ENCODE measurements at regions not wholly inside any gene's neighbourhood (a gene's known extent, or its start where the extent isn't known, plus 50 kb on each side); places are given as distances from the start of the nearest gene placed in this dataset.

- intact Hi-C loops (cut with DNase I; ENCODE audit: low total_unique reads) = no loop called here
- no peak overlapping the region for H3K4me3 ChIP-seq
- no peaks in the 10 kb centered on the region for H3K4me1 ChIP-seq
- WGBS, 5 donors = 45 to 61% (median 50%) methylated on average over 2 of the region's 2 CpGs
- H3K9me3 ChIP-seq = no peaks in the 10 kb centered on the region
- DNase-seq = no peak
- TF ChIP-seq EP300 (IDR thresholded peaks at IDR 0.05) (no peak), POLR2AphosphoS5 (IDR thresholded peaks at IDR 0.05) (no peak), POLR2A (IDR thresholded peaks at IDR 0.05) (no peak), CTCF (IDR thresholded peaks at IDR 0.05) (no peak)
- no peaks in the 10 kb centered on the region for H3K36me3 ChIP-seq
- H3K27ac ChIP-seq = no peak overlapping the region
- no peaks in the 10 kb centered on the region for H3K27me3 ChIP-seq
These were observed 267.6 kb downstream of the FAM170A start for GRCh38 chr5:119896826-119897536.

GRCh38 chr5:119897537-119898370 is 268.4 kb downstream of the FAM170A start:
- H3K4me3 ChIP-seq = no peak overlapping the region
- no peaks in the 10 kb centered on the region for H3K27me3 ChIP-seq
- intact Hi-C loops (cut with DNase I; ENCODE audit: low total_unique reads) = no loop called here
- H3K36me3 ChIP-seq = no peaks in the 10 kb centered on the region
- H3K9me3 ChIP-seq = no peaks in the 10 kb centered on the region
- WGBS, 5 donors = 66 to 79% (median 76%) methylated on average over 6 of the region's 6 CpGs
- TF ChIP-seq POLR2A (IDR thresholded peaks at IDR 0.05) (no peak), POLR2AphosphoS5 (IDR thresholded peaks at IDR 0.05) (no peak), EP300 (IDR thresholded peaks at IDR 0.05) (no peak), CTCF (IDR thresholded peaks at IDR 0.05) (no peak)
- H3K4me1 ChIP-seq = no peaks in the 10 kb centered on the region
- H3K27ac ChIP-seq = no peak overlapping the region
- DNase-seq = no peak

GRCh38 chr5:119899981-119900380 is 270.6 kb downstream of the FAM170A start:
- Histone ChIP-seq H3K27me3 (no peaks in the 10 kb centered on the region), H3K9me3 (no peaks in the 10 kb centered on the region), H3K4me1 (no peaks in the 10 kb centered on the region), H3K36me3 (no peaks in the 10 kb centered on the region), H3K4me3 (no peak overlapping the region), H3K27ac (no peak overlapping the region)
- no peak for DNase-seq
- no peak for TF ChIP-seq CTCF (IDR thresholded peaks at IDR 0.05)
- no peak for TF ChIP-seq POLR2AphosphoS5 (IDR thresholded peaks at IDR 0.05)
- intact Hi-C loops (cut with DNase I; ENCODE audit: low total_unique reads) = no loop called here
- WGBS, 5 donors = 43 to 74% (median 64%) methylated on average over 2 of the region's 2 CpGs

GRCh38 chr5:119902593-119902992 is 273.2 kb downstream of the FAM170A start:
- Histone ChIP-seq H3K36me3 (no peaks in the 10 kb centered on the region), H3K4me3 (no peak overlapping the region), H3K9me3 (peaks cover 0 to 8% (median 4%) of the 10 kb centered on the region in 4 donors), H3K27ac (no peak overlapping the region), H3K4me1 (no peaks in the 10 kb centered on the region), H3K27me3 (no peaks in the 10 kb centered on the region)
- no peak for DNase-seq
- 73 to 88% (median 80%) methylated on average over 2 of the region's 2 CpGs for WGBS, 5 donors
- intact Hi-C loops (cut with DNase I; ENCODE audit: low total_unique reads) = no loop called here
- TF ChIP-seq CTCF (IDR thresholded peaks at IDR 0.05) = no peak
- TF ChIP-seq POLR2A (IDR thresholded peaks at IDR 0.05) = no peak
- TF ChIP-seq EP300 (IDR thresholded peaks at IDR 0.05) = no peak
- no peak for TF ChIP-seq POLR2AphosphoS5 (IDR thresholded peaks at IDR 0.05)
